Activated CD4-positive, CD25-positive, alpha-beta regulatory T cell treated with anti-CD3 and anti-CD28 coated beads, Interleukin-2, amount 50 U/mL, for 72 hours (primary cell): ENCODE measurements at regions not wholly inside any gene's neighbourhood (a gene's known extent, or its start where the extent isn't known, plus 50 kb on each side); places are given as distances from the start of the nearest gene placed in this dataset.
"Not testable (repeated sequence)": the region's sequence is repeated elsewhere in the genome, so short reads cannot be mapped to it uniquely, and the experiment has no call there.

Source experiments
- DNase-seq: peaks from one replicate; pipeline ENCODE4 v3.0.0; 2021

DNA sequence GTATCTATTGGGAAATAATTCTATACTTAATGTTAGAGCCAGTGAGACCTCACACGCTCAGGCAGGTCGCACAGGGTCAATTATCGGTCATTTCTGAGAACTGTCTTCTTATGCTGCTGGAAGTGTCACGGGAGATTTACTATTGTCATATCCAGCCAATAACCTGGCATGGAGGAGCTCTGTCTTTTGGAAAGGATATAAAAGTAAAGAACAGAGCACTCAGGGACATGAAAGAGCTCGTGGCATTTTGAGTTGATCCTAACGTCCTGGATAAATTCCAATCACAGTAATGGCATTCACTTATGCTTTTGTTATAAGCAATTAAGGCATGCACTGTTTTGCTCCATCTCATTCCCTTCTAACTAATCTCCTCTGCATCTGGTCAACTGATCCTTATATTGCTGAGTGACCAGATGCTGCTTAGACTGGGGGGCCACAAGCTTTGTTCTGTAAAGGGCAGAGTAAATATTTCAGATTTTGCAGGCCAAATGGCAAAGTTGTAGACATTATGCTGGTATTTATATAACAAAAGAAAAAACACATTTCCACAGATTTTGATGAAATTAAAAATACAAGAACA is 453.5 kb upstream of the SMIM21 start:
- no peak for DNase-seq

DNA sequence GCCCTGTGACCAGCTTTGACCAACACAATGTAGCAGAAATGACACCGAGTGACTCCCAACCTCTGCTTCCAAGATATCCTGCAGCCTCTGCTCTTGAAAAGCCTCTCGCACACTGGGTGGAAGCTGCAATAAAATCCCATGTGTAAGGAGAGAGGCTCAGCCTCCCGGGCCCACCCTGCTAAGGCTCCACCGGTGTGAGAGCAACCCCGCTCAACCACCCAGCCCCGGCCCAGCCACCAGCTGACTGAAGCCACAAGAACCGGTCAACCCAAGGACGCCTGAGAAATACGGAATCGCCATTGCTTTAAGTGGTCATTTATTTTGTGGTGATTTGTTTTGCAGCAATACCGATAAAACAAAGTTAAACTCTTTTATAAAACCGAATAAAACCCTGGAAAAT is 452.8 kb upstream of the SMIM21 start:
- DNase-seq, result no peak

DNA sequence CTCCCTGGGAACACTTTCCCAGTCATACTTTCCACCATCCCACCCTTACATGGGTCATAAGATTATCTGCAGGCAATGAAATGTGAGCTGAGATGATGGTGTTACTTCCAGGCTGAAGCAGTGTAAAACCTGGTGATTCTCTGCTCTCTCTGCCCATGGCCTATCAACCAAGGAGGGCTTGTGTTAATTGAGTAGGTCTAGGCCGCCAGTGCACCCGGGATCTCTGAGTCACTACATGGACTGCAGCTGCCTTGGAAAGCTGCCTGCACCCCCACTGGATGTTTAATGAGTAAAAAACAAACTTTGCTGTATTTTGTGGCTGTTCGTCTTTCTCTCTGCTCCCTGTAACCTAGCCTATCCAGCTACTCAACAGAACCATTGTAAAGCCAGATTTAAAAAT is 451.7 kb upstream of the SMIM21 start:
- DNase-seq, result no peak

DNA sequence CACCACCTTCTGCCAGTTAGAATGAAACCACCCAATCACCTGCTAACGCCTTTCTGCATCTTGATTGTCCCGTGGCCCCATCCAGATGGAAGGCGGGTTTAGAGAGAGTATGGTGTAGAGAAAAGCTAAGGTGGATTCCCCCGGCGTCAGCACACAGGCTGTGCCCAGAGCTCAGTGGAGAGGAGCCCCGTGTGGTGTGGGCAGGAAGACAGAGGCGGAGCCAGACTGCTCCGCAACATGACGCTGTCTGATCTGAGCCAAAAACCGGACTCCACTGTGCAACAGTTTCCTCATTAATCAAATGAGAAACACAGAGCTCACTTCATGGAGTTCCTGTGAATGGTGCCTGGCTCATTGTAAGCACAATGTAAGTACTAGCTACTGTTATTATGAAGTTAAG is 448.1 kb upstream of the SMIM21 start:
- no peak for DNase-seq

DNA sequence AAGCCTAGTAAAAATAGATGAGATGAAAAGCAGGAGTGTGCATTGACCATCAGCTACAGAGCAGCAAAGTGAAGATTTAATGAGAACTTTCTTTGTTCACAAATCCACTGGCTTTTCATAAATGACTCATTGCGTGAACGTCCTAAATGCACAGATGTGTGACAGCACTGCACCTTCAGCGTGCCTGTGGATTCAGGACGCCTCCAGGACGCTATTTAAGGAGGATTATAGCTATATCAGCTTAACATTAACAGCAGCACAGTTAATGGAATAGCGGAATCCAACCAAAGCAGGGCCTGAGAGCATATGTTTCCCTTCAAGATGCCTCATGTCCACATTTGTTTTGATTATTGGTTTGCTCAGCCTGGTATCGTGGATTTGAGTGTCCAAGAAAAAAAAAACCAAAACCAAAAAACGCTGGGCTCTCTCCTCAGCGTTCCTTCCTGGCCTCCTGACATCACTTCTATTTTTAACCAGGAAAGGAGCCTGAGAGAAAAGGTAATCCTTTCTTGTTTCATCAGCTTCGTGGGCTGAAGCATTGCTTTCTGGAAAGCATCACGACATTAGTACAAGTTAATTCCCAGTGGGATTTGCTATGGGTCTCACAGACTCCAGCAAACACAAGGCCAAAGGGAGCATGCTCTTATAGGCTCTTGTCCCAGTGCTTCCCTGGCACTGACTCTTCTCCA is 447.0 kb upstream of the SMIM21 start:
- no peak for DNase-seq

DNA sequence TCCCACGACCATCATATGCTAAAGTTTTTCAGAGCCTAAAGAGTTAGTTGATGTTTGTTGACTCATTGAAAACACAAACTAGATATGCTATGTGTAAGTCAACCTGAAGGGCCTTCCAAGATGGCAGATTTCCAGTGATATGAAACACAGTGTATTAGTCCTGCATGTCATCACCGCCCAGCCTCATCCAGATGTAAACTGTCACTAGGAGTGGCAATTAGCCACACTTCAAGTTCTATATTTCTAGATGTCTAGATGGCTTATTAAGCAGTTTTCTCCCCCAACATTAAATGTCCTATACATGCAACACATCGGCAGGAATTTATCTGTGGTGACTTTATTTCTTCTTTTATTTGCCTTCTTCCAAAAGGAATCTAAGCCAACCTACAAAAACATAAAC is 444.1 kb upstream of the SMIM21 start:
- DNase-seq, result no peak

DNA sequence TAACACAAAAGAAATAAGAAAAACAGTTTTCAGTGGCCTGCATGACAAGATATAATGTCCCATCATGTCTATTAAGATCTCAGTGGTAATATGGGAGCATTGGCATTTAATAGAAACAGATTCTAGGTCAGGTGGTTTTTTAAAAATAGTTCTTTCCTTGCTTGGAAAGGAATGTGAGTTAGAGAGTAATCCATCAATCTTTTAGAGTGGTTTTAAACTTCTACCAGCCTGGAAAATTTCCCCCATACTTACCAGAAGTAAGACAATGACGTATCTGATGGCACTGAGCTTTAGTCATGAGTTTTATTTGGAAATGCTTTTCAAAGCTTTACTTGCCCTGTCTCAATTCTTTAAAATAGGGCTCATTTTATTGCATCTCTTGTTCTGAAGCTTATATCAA is 441.7 kb upstream of the SMIM21 start:
- no peak for DNase-seq

DNA sequence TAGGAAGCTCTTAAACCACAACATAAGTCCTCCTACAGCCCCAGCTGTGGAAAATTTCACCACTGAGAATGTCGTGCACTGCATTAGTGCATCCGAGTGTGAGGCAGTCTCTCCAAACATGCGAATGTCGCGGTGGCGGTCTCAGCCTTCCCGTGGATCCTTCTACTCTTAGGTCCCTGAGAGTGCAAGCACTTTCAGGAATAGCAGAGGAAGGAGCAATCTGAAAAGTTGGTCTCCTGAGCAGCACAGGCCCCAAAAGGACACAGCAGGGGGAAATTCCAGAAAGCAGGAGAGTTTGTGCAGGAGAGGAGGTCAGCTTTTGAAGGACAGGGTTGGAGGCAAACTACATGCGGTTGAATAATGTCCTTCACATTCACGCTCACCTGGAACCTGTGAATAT is 440.5 kb upstream of the SMIM21 start:
- DNase-seq, result no peak

DNA sequence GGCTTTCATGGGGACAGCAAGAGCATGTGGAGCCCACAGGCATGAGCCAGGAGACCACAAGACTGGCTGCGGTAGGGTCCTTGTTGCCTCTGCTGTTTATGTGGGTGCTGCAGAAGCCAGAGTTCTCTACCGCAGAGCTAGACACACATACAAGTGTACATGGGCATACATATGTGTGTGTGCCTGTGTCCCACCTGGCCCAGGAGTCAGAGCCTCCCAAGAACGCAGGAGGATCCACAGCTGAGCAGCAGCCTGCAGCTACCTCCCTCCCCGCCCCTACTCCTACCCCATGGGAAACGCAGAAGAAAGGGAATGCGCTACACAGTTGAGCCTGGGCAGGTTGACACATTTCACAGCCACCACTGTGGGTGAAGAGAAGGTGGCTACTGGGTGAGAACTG is 438.1 kb upstream of the SMIM21 start:
- no peak for DNase-seq

DNA sequence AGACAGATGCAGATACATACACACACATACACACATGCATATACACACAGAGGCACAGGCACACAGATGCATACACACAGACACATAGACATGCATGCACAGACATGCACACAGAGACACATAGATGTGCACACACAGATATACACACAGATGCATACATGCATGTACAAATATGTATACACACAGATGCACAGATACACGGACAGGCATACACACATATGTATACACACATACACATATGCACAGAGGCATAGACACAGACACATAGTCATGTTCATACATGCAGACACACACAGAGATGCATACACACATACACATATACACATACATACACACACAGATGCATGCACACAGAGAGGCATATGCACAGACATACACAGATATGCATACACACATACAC is 437.3 kb upstream of the SMIM21 start:
- DNase-seq, result no peak

DNA sequence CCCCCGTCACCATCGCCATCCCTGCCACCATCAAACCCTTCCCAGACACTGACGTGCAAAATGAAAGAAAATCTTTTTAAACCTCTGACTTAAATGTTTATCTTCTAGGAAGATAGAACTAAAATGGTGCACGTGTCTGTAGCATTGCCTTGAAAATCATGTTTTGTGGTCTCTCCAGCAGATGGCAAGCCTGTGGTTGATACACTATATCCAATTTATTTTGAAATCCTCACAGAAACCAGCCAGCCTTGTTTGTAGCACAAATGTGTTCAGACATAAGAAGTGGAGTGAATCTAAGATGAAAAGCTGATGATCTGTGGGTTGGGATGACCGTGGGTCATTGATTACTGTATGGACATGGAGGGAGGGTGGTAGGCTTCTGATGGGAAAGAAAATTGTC is 436.2 kb upstream of the SMIM21 start:
- no peak for DNase-seq

DNA sequence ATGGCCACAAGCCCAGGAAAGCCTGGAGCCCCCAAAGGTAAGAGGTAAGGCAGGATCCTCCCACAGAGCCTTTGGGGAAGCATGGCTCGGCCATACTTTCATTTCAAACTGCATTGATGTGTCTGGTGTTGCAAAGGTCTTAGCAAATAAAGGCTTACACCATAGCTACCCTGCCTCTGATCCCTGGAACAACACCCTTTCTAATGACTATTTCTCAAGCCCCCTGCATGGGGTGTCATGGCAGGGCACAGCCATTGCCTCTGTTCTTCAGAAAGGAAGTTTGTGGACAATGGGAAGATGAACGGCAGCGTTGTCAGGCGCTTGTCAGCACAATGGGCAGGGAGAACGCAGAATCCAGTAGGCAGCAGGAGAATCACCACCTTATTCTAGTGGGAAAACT is 435.0 kb upstream of the SMIM21 start:
- no peak for DNase-seq

DNA sequence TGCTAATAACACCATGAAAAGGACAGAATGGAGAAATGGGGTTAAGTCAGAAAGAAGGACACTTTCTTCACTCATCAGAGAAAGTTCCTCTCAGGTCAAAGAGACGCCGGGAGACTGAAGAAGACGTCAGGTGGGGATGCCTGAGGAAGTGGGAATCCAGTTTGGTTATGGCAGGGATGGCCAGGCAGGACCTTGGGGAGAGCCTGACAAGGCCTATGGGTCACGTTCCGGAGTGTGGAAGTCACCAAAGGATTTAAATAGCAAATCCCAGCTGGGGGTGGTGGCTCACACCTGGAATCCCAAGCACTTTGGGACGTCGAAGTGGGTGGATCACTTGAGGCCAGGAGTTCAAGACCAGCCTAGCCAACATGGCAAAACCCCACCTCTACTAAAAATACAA is 432.7 kb upstream of the SMIM21 start:
- no peak for DNase-seq

DNA sequence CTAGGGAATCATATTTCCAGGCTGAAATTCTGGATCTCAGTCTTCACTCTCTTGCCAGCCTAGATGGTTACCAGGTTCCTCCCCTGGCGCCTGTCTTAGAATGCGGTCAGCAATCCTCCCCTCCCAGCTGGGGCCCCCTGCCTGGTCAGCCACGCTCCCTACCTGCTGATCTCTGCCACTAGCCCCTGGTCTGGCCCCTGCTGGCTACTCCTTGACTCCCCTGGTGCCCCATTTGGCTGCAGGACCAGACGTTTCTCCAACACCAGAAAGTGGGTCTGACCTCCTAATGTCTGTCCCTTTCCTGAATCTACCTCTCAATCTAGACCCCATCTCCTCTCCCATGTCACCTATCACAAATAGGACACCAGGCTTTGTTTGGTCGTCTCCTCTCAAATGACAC is 432.0 kb upstream of the SMIM21 start:
- no peak for DNase-seq

DNA sequence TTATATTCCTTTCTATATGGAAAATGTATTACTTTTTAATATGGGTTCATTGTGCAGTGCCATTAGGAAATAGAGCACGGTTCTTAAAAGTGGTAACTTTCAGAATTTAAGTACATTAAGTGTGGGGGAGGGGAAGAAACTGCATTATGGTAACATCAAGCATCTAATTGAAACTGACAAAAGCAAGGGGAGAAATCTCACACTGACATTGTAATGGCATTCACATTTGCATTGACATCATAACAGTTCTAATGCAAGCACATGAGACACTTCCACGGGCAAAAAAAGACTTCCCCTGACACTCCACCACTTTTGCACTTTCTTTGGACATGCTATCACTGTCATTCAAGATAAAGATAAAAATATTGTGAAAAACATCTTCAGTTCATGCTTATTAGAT is 431.3 kb upstream of the SMIM21 start:
- no peak for DNase-seq

DNA sequence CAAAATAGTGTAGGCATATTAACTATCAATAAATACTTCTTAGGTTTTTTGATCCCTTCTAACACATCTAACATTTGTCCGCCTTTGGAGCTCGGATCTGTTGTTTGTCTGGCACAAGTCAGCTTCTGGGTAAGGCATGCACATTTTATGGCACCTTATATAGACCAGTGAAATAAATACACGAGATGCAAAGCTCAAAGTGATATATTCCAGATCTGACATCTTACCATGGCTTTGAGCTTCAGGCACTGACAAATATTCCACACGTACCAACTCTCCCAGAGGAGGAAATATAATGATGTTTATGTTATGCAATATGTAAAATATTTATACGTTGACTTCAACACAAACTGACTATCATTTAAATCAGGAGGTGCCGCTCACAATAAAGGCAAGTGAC is 430.1 kb upstream of the SMIM21 start:
- no peak for DNase-seq

DNA sequence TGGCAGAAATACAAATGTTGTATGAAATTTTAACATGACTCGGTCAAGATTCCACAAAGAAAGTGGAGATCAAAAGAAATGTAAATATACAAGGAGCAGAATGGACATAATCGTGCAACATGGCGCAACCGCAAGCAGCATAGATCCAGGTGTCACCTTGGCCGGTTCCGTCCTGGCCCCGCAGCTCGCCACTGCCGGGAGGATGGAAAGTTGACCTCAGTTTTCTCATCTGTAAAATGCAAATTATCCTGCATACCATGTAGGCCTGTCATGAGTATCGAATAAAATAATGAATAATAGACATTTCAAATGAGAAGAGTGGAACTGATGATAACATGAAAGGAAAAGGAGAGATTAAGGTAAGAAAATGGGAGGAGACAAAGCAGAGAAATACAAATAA is 427.3 kb upstream of the SMIM21 start:
- DNase-seq, result no peak

DNA sequence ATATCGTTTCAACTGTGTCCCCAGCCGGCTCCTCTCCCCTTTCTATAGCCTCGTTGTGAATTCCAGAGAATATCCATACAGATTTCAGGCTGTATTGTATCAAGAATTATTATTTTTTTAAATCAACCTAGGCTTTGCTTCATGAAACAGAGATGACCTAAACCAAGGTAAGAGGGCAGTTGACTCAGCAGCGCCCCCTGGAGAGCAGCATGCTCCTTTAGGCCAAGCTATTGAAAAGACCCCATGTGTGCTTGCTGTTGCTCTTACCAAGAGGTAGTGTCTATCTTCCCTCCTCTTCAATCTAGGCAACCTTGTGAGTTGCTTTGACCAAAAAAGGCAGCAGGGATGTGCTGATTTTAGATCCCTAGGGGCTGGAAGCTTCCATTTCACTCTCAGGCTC is 426.7 kb upstream of the SMIM21 start:
- no peak for DNase-seq

DNA sequence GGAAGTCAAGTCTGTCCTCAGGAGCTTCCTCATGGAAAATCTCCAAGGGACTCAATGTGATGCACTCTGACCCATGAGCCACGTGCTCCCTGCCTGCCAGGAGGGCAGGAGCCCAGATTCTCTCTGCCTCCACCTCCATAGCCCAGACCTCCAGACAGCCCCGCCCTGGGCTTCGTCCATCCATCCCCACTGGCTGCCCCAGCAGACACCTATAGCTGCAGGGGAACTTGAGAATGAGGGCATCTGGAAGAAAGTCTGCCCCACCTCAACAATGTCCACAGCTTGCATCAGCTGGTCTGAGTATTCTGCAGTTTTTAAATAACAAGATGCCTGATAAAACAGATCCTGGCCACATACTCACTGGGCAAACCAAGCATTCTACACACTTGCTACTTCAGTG is 418.8 kb upstream of the SMIM21 start:
- DNase-seq, result no peak

DNA sequence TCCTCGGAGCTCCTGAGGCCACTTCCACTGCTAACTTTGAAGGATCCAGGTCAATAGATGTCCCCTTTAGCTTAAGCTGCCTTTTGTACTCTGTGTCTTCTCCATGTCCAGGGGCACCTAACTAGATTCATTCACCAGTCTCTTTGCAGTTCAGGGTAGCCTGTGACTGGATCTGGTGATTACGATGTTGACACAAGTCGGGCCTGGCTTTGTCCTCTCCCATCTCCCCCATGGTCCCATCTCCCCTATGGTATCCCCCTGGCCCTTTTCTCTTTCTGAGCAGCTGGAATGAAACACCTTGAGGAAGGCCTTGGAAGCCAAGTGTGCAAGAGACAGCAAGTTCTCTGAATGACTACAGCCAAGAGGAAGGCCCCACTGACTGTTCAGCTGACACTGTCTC is 417.9 kb upstream of the SMIM21 start:
- DNase-seq, result no peak

DNA sequence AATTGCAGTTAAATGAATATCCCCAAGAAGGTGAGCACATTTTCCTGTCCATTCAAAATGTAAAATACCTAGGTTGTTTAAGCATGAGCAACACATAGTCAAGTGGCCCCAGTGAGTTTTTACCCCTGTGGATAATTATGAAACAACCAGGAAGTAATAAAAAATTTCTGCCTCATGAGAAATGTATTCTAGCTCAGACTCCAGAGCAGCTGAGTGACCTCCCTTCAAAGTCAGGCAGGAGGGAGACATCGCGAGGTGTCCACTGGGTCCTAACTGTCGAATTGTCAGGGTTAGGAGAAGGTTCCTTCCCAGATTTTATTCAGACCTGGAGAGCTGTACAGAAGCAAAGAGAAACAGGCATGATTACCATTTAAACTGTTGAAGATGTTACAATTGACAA is 416.6 kb upstream of the SMIM21 start:
- DNase-seq, result no peak

DNA sequence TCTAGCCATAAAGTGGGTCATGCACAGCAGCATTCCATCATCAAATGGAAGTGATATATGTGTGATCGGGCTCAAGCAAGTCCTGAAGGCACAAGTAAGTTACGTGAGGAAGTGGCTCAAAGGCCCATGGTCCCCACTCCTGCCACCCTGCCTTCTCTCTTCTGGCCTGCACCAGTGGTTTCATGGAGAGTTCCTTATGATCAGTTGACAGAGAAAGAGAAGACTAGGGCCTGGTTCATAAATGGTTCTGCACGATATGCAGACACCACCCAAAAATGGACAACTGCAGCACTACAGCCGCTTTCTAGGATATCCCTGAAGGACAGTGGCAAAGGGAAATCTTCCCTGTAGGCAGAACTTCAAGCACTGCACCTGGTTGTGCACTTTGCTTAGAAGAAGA is 412.6 kb upstream of the SMIM21 start:
- DNase-seq, result no peak

DNA sequence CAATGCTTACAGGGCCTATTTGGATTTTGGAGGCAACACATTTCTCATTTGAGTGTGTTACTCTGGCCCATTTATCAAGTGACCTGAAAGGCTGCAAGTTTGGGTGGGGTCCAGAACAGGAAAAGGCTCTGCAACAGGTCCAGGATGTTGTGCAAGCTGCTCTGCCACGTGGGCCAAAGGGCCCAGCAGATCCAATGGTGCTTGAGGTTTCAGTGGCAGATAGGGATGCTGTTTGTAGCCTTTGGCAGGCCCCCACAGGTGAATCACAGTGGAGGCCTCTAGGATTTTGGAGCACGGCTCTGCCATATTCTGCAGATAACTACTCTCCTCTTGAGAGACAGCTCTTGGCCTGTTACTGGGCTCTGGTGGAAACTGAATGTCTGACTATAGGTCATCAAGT is 412.2 kb upstream of the SMIM21 start:
- DNase-seq, result not testable (repeated sequence)

DNA sequence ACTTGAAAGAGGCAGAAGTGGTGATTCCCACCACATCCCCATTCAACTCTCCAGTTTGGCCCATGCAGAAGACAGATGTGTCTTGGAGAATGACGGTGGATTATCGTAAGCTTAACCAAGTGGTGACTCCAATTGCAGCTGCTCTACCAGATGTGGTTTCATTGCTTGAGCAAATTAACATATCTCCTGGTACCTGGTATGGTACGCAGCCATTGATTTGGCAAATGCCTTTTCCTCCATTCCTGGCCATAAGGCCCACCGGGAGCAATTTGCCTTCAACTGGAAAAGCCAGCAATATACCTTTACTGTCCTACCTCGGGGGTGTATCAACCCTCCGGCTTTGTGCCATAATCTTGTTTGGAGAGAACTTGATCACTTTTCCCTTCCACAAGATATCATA is 411.5 kb upstream of the SMIM21 start:
- no peak for DNase-seq

DNA sequence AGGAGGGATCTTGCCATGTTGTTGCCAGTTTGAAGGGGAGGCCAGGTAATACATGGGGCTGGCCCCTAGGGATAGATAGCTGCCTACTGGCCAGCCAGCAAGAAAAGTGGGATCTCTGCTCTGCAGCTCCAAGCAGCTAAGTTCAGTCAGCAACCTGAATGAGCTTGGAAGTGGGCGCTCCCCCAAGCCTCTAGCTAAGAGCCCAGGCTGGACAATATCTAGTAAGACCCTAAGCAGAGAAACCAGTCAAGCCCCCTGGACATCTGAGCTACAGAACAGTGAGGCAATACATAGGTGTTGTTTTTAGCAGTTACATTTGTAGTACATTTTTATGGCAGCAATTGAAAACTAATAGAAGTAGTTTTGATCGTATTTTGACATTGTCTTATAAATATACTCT is 409.8 kb upstream of the SMIM21 start:
- DNase-seq, result no peak

DNA sequence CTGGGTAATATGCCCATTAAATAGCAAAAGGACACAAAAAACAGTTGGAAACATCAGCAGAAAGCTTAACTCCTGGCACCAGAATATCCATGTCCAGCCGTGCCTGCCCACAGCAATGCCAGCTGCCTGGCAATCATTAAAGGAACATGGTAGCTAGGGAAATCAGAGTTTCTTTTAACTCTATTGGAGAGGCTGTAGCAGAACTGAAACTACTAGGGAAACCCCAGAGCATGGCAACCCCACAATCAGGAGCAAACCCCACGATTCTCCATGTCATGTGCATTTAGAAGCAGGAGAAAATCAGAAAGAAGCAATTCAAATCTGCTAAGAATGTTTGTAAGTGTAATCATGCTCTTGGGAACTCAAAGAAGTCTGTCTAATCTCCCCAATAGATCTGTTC is 409.0 kb upstream of the SMIM21 start:
- DNase-seq, result no peak
